GM11168 (cell line): ENCODE measurements at regions not wholly inside any gene's neighbourhood (a gene's known extent, or its start where the extent isn't known, plus 50 kb on each side); places are given as distances from the start of the nearest gene placed in this dataset.
"Not testable (repeated sequence)": the region's sequence is repeated elsewhere in the genome, so short reads cannot be mapped to it uniquely, and the experiment has no call there.

Source experiments
- in situ Hi-C: fragments of 300-500 bp; cut with MboI; formaldehyde crosslinking; loops from one replicate; pipeline ENCODE4 v1.12.0; 2022; ENCODE audit warnings: low sequenced_read_pairs; ENCODE audit not compliant: unreplicated experiment

- in situ Hi-C loops, result no loop called here
Observed at GRCh38 chr3:189375532-189375931, 203.8 kb downstream of the TPRG1 start.

GRCh38 chr3:189383630-189384029 lies 211.9 kb downstream of the TPRG1 start:
- in situ Hi-C loops, result no loop called here

- in situ Hi-C loops, result not testable (repeated sequence)
Observed at GRCh38 chr3:189385880-189386279, 214.1 kb downstream of the TPRG1 start.

DNA sequence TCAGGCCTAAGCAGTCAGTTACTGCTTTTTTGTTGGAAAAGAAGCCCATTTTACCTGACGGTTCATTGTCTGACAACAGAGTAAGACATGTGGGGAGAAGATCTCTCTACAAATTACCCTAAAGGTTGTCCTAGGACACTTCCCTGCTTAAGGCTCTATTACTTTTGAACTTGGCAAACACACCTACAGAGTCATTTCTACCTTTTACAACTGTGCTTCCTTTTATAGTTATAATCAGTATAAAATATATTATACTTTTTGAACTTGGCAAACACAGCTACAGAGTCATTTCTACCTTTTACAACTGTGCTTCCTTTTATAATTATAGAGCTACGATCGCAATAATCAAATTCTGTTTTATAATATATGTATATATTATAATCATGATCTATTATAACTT lies 215.0 kb downstream of the TPRG1 start:
- in situ Hi-C loops, result no loop called here

DNA sequence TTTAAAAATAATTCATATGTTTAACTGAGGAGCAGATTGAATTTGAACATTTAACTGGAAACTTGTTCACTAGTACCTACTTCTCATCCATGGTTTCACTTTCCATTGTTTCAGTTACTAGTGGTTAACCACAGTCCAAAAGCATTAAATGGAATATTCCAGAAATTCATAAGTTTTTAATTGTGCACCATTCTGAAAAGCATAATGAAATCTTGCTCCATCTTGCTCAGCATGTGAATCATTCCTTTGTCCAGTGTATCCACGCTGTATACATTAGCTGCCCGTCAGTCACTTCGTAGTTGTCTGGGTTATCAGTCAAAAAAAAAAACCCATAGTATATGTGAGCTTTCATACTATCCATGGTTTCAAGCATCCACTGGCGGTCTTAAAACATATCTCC lies 217.6 kb downstream of the TPRG1 start:
- in situ Hi-C loops, result no loop called here

DNA sequence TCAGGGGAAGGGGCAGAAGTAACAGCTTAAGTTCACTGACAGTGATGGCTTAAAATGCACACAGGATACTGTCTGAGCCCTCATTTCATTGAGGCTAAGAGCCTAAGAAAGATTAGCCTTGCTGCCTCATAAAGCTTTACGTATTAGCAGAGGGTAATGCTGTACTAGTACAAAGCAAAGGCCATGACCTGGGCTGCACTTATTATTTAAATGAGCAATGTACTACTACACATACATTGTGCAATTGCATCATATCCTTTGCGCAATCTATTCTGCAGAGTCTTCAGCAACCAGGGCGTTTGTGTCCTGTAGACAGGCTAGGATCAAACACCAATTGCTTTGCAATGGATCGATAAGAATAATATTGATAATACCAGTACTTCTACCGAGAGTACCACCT lies 221.8 kb downstream of the TPRG1 start:
- in situ Hi-C loops, result no loop called here

DNA sequence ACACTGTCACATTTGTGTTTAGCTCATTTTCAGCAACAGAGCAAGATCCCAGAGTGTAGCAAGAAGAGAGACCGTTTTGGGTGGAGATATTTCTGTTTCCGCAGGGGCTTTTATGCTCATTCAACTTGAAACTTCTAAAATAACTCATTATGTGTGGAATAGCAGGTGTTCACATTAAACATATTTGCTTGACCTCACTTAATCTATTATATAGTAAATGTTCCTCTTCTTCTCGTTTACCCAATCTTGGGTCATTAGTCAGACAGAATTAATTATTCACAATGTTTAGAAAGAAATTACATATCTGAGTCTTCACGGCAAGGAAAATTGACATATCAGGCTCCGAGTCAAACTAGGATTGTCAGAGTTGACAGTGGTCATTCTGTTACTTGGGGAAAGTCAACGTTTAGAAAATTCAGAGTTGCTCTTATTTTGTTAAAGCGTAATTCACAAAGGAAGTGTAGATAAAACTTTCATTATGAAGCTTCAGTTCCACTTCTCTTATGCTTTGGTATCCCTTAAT lies 222.9 kb downstream of the TPRG1 start:
- in situ Hi-C loops, result no loop called here

DNA sequence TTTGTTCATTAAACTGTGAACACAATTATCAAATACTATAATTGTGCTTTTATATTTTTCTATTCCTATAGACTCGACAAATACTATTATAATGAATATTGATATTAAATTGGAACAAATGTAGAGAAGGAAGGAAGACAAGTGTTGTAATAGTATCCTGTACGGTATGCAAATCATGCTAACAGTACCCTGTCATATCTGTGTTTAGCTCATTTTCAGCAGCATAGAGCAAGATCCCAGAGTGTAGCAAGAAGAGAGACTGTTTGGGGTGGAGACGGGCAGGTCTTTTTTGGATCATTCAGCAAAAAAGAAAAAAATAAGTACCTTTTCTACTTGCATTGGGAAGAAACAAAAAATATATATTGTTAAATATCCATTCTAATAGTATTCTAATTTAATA lies 224.1 kb downstream of the TPRG1 start:
- in situ Hi-C loops, result no loop called here

- in situ Hi-C loops, result no loop called here
Observed at GRCh38 chr3:189398656-189399055, 226.9 kb downstream of the TPRG1 start.

DNA sequence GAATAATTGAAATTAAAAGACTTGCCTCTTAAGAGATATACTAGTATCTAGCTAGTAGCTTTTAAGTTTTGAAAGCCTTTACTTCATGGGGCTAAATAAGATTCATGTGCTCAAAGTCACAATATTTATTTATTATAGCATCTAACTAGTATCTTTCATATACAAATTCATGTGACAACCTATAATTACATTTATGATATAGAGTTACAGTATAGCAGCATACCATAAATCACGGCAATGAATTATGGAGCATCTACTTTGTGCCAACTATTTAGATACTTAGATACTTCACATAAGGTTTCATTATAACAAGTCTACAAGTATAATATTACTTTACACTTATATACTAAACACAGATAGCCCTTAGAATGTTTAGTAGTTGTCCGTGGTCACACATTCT lies 229.4 kb downstream of the TPRG1 start:
- in situ Hi-C loops, result no loop called here

DNA sequence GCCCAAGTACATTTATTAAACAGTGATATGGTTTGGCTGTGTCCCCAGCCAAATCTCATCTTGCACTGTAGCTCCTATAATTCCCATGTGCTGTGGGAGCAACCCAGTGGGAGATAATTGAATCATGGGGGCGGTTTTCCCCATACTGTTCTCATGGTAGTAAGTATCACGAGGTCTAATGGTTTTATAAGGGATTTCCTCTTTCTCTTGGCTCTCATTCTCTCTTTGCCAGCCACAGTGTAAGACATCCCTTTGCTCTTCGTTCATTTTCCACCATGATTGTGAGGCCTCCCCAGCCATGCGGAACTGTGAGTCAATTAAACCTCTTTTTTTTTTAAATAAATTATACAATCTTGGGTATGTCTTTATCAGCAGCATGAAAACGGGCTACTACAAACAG lies 228.0 kb upstream of the TP63 start:
- in situ Hi-C loops, result no loop called here

DNA sequence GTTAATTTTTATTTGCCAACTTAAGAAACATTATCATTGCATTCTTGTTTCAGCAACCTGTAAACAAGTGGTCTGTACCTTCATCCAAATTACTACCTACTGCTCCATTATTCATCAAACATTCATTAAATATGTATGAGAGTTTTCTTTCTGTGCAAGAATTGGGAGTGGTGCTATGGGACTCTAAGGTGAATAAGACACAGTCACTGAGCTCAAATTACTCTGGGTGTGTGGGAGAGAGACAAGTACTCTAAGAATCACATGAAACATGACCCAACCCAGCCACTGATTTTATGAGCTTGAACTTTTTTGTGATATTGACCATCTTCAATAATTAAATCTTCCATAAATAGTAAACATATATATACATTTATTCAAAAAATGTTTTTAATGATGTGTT lies 227.2 kb upstream of the TP63 start:
- in situ Hi-C loops, result no loop called here

DNA sequence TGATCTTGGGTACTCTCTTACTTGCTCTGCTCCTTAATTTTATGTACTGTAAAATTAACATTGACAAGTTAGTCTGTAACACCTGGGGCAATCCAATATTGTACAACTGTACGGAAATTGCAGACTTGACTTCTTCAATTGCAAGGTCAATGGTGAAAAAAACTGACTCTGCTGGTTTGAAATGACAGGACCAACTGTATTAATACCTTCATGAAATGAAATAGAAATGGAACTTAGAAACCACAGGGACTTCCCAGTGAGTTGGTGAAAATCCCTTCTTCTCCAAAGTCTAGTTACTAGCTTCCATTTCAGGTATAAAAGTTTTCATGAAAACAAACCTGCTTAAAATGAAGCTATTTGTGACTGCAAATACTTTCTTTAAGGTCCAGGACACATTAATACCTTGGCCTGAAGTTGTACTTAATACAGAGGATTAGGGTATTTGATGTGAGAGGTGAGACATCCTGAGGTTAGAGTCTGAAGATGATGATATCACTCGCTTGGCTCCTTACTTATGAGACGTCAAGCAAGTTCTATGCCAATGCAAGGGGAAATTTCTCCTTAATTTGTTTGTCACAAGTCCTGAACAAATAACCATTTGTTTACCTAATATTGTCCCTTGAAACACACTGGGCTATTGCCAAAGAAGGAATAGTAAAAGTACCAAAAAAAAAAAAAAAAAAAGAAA lies 226.2 kb upstream of the TP63 start:
- in situ Hi-C loops, result no loop called here

GRCh38 chr3:189406148-189406547 lies 225.0 kb upstream of the TP63 start:
- in situ Hi-C loops, result no loop called here

DNA sequence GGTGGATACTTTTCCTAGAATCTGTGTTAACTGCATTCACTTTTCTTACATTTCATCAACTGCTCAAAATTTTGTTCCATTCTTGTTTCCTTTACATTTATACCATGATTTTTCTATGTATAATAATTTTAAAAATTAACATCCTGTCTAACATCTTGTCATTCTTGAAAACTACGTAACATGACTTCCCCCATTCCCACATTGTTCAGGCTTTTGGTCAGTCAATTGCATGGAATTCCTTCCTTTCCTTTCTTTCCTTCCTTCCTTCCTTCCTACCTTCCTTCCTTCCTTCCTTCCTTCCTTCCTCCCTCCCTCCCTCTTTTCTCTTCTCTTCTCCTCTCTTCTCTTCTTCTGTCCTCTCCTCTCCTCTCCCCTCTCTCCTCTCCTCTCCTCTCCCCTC lies 220.7 kb upstream of the TP63 start:
- in situ Hi-C loops, result no loop called here

DNA sequence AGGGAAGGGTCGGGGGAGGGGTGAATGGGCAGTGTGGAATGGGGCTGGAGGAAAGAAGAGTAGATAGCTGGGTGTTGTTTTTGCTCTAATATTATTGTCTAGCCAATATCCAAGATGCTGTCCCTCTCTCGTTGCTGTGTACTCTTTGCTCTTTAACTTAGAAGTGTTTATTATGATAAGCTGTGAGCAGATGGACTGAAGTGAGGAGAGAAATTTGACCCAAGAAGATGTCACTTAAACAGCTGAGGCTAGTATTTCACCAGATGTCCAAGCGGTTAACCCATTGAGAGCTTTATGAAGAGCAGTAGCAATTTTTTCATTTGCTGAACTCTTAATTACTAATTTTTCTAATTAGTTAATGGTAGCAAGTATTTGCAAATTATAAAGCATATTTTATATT lies 212.2 kb upstream of the TP63 start:
- in situ Hi-C loops, result no loop called here

- in situ Hi-C loops, result no loop called here
Observed at GRCh38 chr3:189419683-189420082, 211.5 kb upstream of the TP63 start.

GRCh38 chr3:189424922-189425321 lies 206.3 kb upstream of the TP63 start:
- in situ Hi-C loops, result no loop called here

DNA sequence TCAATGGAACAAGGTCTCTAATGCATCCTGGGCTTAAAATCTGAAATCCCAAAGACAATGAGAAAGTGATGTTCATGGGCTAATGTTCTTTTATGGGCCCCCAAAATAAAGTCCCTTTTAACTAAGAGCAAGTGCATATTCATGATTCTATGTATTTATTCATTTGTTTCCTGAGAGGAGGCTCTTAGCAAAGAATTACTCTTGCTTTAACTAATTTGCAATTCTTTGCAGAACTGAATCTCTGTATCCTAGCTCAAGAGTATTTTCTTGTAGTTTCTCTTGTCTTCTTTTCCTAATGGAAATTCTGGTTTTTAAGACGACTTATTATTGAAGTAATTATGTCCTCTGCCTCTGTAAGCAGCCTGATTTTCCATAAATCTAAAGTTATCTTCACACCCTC lies 202.2 kb upstream of the TP63 start:
- in situ Hi-C loops, result no loop called here

DNA sequence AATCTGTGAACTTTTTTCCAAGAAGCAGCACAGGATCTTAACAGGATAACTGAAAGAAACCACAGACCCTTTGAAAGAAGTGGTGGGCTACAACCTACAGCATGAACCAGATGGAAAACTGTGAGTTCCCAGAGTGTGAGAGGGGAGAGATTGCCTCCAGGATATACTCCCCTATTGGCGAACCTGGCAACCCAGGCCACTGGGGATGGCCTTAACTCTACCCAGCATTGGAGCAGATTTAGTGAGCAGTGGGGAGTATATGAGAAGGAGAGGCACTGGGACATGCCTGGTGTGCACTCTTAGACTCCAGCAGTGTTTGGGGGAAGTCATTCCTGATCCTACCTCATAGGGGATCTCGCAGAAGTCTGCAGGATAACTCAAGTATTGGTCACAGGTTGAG lies 201.0 kb upstream of the TP63 start:
- in situ Hi-C loops, result no loop called here

DNA sequence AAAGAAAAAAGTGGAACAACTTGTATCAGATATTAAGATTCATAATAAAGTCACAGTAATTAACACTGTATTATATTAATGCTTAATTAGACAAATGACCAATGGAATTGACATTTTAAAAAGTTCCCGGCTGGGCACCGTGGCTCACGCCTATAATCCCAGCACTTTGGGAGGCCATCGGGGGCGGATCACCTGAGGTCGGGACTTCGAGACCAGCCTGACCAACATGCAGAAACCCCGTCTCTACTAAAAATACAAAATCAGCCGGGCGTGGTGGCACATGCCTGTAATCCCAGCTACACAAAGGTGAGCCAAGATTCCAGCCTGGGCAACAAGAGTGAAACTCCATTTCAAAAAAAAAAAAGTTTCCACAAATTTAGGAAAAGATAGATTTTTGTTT lies 188.9 kb upstream of the TP63 start:
- in situ Hi-C loops, result not testable (repeated sequence)

GRCh38 chr3:189446959-189447560 lies 184.1 kb upstream of the TP63 start:
- in situ Hi-C loops, result no loop called here
